ENCODE measurements at regions not wholly inside any gene's neighbourhood (a gene's known extent, or its start where the extent isn't known, plus 50 kb on each side); places are given as distances from the start of the nearest gene placed in this dataset.
A peak's percentile ranks its signal among the peaks of the same experiment; 100 is the strongest.

- DNase-seq (ENCODE audit: low spot score in 2 of 2), result no peak
- 64 to 66% methylated on average over 3 of the region's 3 CpGs for WGBS, 2 donors
- no peak overlapping the region for H3K4me3 ChIP-seq (ENCODE audit: low read depth, poor library complexity, severe bottlenecking)
- intact Hi-C loops (cut with DNase I; ENCODE audit: low total_unique reads), result no loop called here
- TF ChIP-seq POLR2A (IDR thresholded peaks at IDR 0.05), result no peak
- TF ChIP-seq CTCF (IDR thresholded peaks at IDR 0.05), result no peak
These were observed 146.5 kb downstream of the RAB11FIP2 start for GRCh38 chr10:117900280-117900679.

GRCh38 chr10:117903854-117904253 lies 142.9 kb downstream of the RAB11FIP2 start:
- intact Hi-C loops (cut with DNase I; ENCODE audit: low total_unique reads), result no loop called here
- DNase-seq (ENCODE audit: low spot score in 2 of 2), result no peak
- TF ChIP-seq CTCF (IDR thresholded peaks at IDR 0.05) (no peak), POLR2A (IDR thresholded peaks at IDR 0.05) (no peak)
- 80 to 86% methylated on average over 2 of the region's 2 CpGs for WGBS, 2 donors
- H3K4me3 ChIP-seq (ENCODE audit: low read depth, poor library complexity, severe bottlenecking), result no peak overlapping the region

- no peak for TF ChIP-seq CTCF (IDR thresholded peaks at IDR 0.05)
- no peak for TF ChIP-seq POLR2A (IDR thresholded peaks at IDR 0.05)
- intact Hi-C loops (cut with DNase I; ENCODE audit: low total_unique reads), result no loop called here
- DNase-seq (ENCODE audit: low spot score in 2 of 2), result no peak
- 74 to 78% methylated on average over 1 of the region's 1 CpG for WGBS, 2 donors
- no peak overlapping the region for H3K4me3 ChIP-seq (ENCODE audit: low read depth, poor library complexity, severe bottlenecking)
These were observed 141.3 kb downstream of the RAB11FIP2 start for GRCh38 chr10:117905404-117905803.

- H3K4me3 ChIP-seq (ENCODE audit: low read depth, poor library complexity, severe bottlenecking), result no peak overlapping the region
- intact Hi-C loops (cut with DNase I; ENCODE audit: low total_unique reads), result no loop called here
- WGBS, 2 donors, result 76 to 88% methylated on average over 2 of the region's 2 CpGs
- DNase-seq (ENCODE audit: low spot score in 2 of 2), result no peak
- TF ChIP-seq CTCF (IDR thresholded peaks at IDR 0.05) (no peak), POLR2A (IDR thresholded peaks at IDR 0.05) (no peak)
These were observed 135.1 kb downstream of the RAB11FIP2 start for GRCh38 chr10:117911684-117912083.

- 90 to 92% methylated on average over 6 of the region's 6 CpGs for WGBS, 2 donors
- no peak overlapping the region for H3K4me3 ChIP-seq (ENCODE audit: low read depth, poor library complexity, severe bottlenecking)
- no peak for TF ChIP-seq POLR2A (IDR thresholded peaks at IDR 0.05)
- DNase-seq (ENCODE audit: low spot score in 2 of 2), result no peak
- intact Hi-C loops (cut with DNase I; ENCODE audit: low total_unique reads), result no loop called here
These were observed 132.4 kb downstream of the RAB11FIP2 start for GRCh38 chr10:117914334-117914733.

- intact Hi-C loops (cut with DNase I; ENCODE audit: low total_unique reads), result no loop called here
- DNase-seq (ENCODE audit: low spot score in 2 of 2), result peak in 1 of 2 donors; percentile 71
- no peak overlapping the region for H3K4me3 ChIP-seq (ENCODE audit: low read depth, poor library complexity, severe bottlenecking)
- no peak for TF ChIP-seq POLR2A (IDR thresholded peaks at IDR 0.05)
- TF ChIP-seq CTCF (IDR thresholded peaks at IDR 0.05), result no peak
- WGBS, 2 donors, result 84 to 86% methylated on average over 3 of the region's 3 CpGs
These were observed 125.8 kb downstream of the RAB11FIP2 start for GRCh38 chr10:117920956-117921355.

Measured in lower leg skin (tissue), 4 donors.